ENCODE measurements at regions not wholly inside any gene's neighbourhood (a gene's known extent, or its start where the extent isn't known, plus 50 kb on each side); places are given as distances from the start of the nearest gene placed in this dataset.
"Not testable (repeated sequence)": the region's sequence is repeated elsewhere in the genome, so short reads cannot be mapped to it uniquely, and the experiment has no call there.

DNA sequence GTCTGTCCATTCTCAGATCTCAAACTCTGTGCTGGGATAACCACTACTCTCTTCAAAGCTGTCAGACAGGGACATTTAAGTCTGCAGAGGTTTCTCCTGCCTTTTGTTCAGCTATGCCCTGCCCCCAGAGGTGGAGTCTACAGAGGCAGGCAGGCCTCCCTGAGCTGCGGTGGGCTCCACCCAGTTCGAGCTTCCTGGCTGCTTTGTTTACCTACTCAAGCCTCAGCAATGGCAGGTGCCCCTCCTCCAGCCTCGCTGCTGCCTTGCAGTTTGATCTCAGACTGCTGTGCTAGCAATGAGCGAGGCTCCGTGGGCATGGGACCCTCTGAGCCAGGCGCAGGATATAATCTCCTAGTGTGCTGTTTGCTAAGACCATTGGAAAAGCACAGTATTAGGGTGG, 53.1 kb upstream of the HUNK start:
- not testable (repeated sequence) for DNase-seq (ENCODE audit: low read depth); H3K4me3 ChIP-seq (ENCODE audit: low read depth, low read length)

DNA sequence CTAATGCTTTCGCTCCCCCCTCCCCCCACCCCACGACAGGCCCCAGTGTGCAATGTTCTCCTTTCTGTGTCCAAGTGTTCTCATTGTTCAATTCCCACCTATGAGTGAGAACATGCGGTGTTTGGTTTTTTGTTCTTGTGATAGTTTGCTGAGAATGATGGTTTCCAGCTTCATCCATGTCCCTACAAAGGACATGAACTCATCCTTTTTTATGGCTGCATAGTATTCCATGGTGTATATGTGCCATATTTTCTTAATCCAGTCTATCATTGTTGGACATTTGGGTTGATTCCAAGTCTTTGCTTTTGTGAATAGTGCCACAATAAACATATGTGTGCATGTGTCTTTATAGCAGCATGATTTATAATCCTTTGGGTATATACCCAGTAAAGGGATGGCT, 58.5 kb upstream of the HUNK start:
- H3K4me3 ChIP-seq (ENCODE audit: low read depth, low read length): not testable (repeated sequence)

DNA sequence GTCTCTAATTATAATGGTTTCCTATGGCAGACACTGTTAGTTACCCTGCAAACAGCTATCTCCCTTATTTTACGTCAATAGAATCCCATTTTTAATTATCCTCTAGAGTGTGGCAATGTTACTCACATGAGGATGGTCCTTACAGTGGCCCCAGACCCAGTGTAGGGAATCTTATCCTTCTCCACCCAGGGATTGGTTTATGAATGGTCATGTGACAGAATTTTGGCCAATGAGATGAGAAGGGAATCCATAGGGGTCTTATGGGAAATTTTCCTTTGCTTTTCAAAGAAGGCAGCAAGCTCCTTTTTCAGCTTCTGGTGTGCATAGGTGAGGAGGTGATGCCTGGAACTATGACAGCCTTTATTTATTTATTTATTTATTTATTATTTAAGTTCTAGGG, 59.0 kb upstream of the HUNK start:
- no peak for DNase-seq (ENCODE audit: low read depth)
- TF ChIP-seq, protein P1, sequence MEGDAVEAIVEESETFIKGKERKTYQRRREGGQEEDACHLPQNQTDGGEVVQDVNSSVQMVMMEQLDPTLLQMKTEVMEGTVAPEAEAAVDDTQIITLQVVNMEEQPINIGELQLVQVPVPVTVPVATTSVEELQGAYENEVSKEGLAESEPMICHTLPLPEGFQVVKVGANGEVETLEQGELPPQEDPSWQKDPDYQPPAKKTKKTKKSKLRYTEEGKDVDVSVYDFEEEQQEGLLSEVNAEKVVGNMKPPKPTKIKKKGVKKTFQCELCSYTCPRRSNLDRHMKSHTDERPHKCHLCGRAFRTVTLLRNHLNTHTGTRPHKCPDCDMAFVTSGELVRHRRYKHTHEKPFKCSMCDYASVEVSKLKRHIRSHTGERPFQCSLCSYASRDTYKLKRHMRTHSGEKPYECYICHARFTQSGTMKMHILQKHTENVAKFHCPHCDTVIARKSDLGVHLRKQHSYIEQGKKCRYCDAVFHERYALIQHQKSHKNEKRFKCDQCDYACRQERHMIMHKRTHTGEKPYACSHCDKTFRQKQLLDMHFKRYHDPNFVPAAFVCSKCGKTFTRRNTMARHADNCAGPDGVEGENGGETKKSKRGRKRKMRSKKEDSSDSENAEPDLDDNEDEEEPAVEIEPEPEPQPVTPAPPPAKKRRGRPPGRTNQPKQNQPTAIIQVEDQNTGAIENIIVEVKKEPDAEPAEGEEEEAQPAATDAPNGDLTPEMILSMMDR (IDR thresholded peaks at IDR 0.05; ENCODE audit: insufficient read depth, low read depth, low read length, missing control alignments): no peak
- no peak overlapping the region for H3K4me3 ChIP-seq (ENCODE audit: low read depth, low read length)

More for the DNA sequence above, 58.5 kb upstream of the HUNK start:
- DNase-seq (ENCODE audit: low read depth): not testable (repeated sequence)

DNA sequence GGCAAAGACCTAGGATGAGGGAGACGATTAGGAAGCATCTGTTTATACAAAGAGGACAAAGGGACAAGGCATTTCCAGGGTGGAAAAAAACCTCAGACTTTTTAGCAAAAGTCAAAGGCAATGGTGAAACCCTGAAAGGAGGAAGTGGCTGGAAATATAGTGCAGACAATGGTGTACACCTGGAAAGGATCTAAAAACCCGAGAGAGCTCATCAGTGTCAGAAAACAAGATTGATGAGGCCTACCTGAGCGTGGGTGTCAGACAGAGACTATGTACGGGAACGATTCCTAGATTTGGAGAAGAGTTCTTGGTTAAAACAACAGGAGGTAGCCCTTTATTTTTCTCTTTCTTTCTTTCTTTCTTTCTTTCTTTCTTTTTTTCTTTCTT, 68.8 kb upstream of the HUNK start:
- no peak for DNase-seq (ENCODE audit: low read depth)
- TF ChIP-seq, protein P1 (IDR thresholded peaks at IDR 0.05; ENCODE audit: insufficient read depth, low read depth, low read length, missing control alignments): no peak
- no peak overlapping the region for H3K4me3 ChIP-seq (ENCODE audit: low read depth, low read length)

DNA sequence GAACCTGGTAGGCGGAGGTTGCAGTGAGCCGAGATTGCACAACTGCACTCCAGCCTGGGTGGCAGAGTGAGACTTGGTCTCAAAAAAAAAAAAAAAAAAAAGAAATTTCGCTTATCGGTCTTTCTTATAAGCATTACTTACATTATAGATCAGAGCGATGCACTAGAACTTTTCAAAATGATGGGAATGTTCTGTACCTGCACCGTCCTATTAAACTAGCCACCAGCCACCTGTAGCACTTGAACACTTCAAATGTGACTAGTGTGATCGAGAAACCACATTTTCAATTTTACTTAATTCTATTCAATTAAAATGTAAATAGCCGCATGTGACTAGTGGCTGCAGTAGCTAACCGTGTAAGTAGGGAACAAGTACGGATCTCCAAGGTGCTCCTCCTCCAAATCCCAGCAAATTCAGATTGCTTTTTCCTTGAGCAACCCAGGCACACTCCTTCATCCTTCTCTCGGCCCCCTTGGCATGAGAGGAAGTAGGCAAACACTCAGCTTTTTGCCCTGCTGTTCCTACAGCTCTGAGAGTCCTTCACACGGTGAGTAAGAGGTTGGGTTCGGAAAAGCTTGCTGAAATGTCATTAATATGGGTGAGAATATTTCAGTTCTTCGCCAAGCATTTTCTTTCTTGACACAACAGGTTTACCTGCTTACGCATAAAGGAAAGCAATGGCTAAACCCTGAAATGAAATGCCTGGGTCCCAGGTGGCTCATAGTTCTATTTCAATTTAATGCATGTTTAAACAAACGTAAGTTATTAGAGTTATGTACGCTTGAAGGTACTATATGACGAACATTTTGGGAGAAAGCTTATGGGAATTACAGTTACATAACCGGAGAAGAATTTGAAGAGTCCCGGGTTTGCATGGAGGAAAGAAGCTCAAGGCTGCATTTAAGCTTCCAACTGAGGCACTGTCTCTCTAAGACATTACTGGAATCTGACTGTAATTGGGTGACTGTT, 69.5 kb upstream of the HUNK start:
- TF ChIP-seq, protein P1 (IDR thresholded peaks at IDR 0.05; ENCODE audit: insufficient read depth, low read depth, low read length, missing control alignments): no peak
- no peak for DNase-seq (ENCODE audit: low read depth)
- H3K4me3 ChIP-seq (ENCODE audit: low read depth, low read length): no peak overlapping the region

DNA sequence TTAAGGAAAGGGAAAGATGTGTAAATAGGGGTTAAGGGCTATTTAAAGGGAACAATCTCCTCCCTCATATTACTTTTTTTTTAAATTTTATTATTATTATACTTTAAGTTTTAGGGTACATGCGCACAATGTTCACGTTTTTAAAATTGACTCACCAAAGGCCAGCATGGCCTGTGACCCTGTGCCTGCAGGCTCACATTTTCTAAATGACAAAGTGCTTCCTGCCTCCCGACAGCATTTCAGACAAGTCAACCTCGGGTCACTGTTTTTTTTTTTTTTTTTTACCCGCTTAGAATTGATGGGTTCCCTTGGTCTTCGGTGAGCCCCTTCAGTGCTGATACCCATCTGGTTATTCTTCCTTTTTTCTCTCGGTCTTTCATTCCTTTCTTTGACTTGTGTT, 70.4 kb upstream of the SCAF4 start:
- no peak overlapping the region for H3K4me3 ChIP-seq (ENCODE audit: low read depth, low read length)
- no peak for DNase-seq (ENCODE audit: low read depth)
- TF ChIP-seq, protein P1 (IDR thresholded peaks at IDR 0.05; ENCODE audit: insufficient read depth, low read depth, low read length, missing control alignments): no peak

DNA sequence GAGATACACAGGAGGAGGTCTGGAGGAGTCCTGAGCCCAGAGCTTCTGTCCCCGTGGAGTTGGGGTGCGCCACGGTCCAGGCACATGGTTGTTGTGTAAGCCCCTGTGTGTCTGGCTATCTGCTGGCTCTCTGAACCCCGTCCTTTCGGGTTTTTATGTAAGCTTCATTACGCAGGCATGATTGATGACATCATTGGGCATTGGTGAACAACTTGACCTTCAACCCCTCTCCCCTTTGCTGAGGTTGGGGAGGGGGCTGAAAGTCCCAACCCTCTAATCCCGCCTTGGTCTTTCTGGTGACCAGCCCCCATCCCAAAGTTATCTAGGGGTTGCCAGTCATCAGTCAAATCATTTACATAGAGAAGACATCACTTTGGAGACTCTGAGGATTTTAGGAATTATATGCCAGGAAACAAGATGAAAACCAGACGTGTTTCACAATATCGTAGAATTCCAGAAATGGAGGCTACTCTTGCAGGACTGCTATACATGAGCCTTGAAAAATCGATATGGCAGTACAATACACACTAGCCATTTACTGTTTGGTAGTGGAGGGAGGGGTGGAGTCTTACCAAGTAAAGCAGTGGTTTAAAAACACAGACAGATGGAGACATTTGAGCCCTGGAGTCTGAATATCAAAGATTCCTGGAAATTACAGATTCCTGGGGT, 69.8 kb upstream of the SCAF4 start:
- TF ChIP-seq, protein P1 (IDR thresholded peaks at IDR 0.05; ENCODE audit: insufficient read depth, low read depth, low read length, missing control alignments): no peak
- DNase-seq (ENCODE audit: low read depth): no peak
- H3K4me3 ChIP-seq (ENCODE audit: low read depth, low read length): no peak overlapping the region

Data from GM12865 (cell line).